Mucosa of descending colon (tissue), 3 donors: ENCODE measurements at regions not wholly inside any gene's neighbourhood (a gene's known extent, or its start where the extent isn't known, plus 50 kb on each side); places are given as distances from the start of the nearest gene placed in this dataset.

Experiments used
- ATAC-seq: fragments of 200-7000 bp; cut with Tn5 transposase; one replicate; pipeline ENCODE4 v1.9.1; 2020; ENCODE audit warnings: mild to moderate bottlenecking, moderate library complexity
- DNase-seq, 3 donors: peaks; one replicate each; pipeline ENCODE4 v3.0.0-alpha.2; 2020
- H3K36me3 ChIP-seq: fragments of 200-600 bp; one replicate; pipeline ENCODE4 v1.8.0; 2021; ENCODE audit warnings: low read depth, mild to moderate bottlenecking
- H3K4me1 ChIP-seq: fragments of 200-600 bp; one replicate; pipeline ENCODE4 v1.8.0; 2021; ENCODE audit warnings: low read depth, mild to moderate bottlenecking
- H3K4me3 ChIP-seq: fragments of 200-600 bp; one replicate; pipeline ENCODE4 v1.8.0; 2021; ENCODE audit warnings: mild to moderate bottlenecking
- H3K9me3 ChIP-seq: fragments of 200-600 bp; one replicate; pipeline ENCODE4 v1.8.0; 2021; ENCODE audit warnings: mild to moderate bottlenecking
- intact Hi-C, 2 donors: fragments of 100-400 bp; cut with DNase I in 1 of 2; cut with micrococcal nuclease in 1 of 2; formaldehyde crosslinking; loops; one replicate each; pipeline versions ENCODE4 v1.11.0 to v1.11.1; 2022; cut with DNase I, micrococcal nuclease
- TF ChIP-seq, protein P1 (sequence below): fragments of 200-600 bp; IDR thresholded peaks from one replicate; pipeline ENCODE4 v1.8.0; 2022; ENCODE audit warnings: antibody characterized with exemption, mild to moderate bottlenecking
- donor health status: DM: no; HTN: no; CAD: no; lungs with moderate emphysema.
- donor health status: DM: no; HTN: no; CAD: no.
- donor health status: DM: no; HTN: yes; CAD: no.

DNA sequence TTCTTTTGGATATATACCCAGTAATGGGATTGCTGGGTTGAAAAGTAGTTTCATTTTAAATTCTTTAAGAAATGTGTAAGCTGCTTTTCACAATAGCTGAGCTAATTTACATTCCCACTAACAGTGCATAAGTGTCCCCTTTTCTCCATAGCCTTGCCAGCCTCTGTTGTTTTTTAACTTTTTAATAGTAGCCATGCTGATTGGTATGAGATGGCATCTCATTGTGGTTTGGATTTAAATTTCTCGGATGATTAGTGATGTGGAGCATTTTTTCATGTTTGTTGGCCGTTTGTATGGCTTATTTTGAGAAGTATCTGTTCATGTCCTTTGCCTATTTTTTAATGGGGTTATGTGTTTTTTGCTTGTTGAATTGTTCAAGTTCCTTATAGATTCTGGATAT lies 444.3 kb upstream of the ATP11B start:
- intact Hi-C loops, result no loop called here
- no peak for DNase-seq
- ATAC-seq, result no peak
- no peaks in the 10 kb centered on the region for H3K36me3 ChIP-seq
- H3K4me1 ChIP-seq, result no peaks in the 10 kb centered on the region
- H3K9me3 ChIP-seq, result no peaks in the 10 kb centered on the region
- TF ChIP-seq, protein P1, sequence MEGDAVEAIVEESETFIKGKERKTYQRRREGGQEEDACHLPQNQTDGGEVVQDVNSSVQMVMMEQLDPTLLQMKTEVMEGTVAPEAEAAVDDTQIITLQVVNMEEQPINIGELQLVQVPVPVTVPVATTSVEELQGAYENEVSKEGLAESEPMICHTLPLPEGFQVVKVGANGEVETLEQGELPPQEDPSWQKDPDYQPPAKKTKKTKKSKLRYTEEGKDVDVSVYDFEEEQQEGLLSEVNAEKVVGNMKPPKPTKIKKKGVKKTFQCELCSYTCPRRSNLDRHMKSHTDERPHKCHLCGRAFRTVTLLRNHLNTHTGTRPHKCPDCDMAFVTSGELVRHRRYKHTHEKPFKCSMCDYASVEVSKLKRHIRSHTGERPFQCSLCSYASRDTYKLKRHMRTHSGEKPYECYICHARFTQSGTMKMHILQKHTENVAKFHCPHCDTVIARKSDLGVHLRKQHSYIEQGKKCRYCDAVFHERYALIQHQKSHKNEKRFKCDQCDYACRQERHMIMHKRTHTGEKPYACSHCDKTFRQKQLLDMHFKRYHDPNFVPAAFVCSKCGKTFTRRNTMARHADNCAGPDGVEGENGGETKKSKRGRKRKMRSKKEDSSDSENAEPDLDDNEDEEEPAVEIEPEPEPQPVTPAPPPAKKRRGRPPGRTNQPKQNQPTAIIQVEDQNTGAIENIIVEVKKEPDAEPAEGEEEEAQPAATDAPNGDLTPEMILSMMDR, result no peak
- no peak overlapping the region for H3K4me3 ChIP-seq

DNA sequence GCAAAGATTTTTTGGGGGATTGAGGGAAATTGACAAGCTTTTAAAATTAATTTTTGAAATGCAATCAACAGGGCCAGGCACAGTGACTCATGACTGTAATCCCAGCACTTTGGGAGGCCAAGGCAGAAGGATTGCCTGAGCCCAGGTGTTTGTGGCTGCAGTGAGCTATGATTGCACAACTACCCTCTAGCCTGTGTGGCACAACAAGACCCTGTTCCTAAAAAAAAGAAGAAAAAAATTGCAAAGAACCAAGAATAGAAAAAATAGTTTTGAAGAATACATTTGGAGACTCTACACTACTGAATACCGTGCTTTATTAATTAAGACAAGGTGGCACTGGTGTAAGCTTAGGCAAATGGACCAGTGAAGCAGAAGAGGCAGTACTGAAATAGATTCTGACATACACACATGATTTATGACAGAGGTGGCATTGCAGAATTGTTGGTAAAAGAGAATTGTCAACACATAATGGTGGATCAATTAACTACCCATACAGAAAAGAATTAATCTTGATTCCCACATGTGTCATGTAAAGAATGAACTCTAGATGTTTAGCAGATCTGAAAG lies 443.3 kb upstream of the ATP11B start:
- no peaks in the 10 kb centered on the region for H3K9me3 ChIP-seq
- no peak overlapping the region for H3K4me3 ChIP-seq
- H3K36me3 ChIP-seq, result no peaks in the 10 kb centered on the region
- intact Hi-C loops, result no loop called here
- ATAC-seq, result no peak
- DNase-seq, result no peak
- H3K4me1 ChIP-seq, result no peaks in the 10 kb centered on the region
- TF ChIP-seq, protein P1, result no peak

DNA sequence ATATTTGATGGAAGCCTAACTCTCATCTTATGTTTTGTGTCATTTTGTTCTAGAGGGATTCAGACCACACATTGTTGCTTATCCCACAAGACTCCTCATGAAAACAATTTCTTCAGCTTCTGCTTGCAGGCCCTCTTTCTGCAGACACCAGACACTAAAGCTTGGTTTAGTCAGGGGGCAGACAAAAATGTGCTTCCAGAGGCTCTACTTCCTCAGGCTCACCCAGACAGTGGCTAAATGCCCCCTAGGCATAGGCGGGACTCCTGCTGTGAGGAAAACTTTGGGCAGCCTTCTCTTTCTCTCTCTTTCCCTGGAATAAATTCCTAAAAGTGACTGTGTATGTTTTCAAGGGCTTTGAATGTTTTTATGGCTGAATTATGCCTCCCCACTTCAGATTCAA lies 435.4 kb upstream of the ATP11B start:
- intact Hi-C loops, result no loop called here
- ATAC-seq (no peak), DNase-seq (no peak)
- Histone ChIP-seq H3K36me3 (no peaks in the 10 kb centered on the region), H3K4me3 (no peak overlapping the region), H3K9me3 (no peaks in the 10 kb centered on the region), H3K4me1 (no peaks in the 10 kb centered on the region)
- TF ChIP-seq, protein P1, result no peak

DNA sequence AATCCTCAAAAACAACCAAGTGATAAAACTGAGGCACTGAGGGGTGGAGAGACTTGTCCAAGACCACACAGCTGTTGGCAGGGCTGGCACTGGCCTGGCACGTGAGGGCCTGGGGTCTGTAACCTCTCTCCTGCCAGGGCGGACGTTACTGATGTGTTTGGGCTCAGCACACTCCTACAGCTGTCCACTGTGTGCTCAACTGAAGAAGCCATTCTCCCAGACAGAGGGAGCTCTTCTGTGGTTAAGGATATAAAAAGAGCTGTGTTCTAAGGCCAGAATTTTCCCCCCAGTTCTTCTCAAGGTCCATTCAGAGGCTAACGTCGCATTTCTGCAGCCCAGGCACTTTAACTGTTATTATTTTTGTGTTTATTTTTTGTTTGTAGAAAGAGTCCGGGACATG lies 429.0 kb upstream of the ATP11B start:
- intact Hi-C loops, result no loop called here
- H3K9me3 ChIP-seq, result no peaks in the 10 kb centered on the region
- ATAC-seq, result no peak

DNA sequence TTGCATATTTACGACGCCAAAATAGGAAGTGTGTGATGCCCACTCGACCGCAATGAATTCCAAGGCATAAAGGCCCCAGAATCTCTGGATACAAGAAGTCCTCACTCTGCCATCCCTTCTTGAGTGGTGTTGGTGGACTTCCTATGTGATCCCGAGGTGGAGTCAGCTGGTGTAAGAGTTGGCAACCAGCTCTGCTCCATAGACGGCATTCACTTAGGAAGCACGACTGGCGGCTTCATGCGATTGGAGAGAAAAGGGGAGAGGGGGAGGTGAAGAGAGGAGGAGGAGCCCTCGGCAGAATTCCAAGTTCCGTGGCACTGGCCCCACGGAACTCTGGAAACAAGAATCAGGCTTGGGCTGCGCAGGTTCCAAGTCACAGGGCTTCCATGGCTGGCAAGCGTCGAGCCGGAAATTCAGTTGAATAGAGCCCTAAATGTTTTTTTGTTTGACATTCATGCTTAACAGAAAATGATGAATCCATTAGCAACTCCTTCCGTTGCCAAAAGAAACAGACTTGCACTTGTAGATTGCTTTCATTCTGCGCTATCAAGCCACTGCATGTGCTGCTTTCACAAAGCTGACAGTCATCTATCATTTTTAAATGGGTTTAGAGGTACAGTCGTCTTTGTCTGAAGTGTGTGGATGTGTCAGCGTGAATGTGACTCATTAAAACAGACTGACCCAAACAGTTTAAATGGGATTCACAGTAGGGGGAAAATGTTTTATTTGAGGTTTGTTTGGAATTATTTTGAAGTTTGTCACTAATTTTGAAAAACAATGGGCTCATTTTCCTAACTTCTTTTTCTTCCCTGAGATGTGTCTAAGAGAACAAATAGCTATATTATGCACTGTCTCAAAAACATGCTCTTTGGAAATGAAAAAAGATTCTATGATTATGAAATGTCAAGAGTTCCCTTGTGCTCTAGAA lies 428.3 kb upstream of the ATP11B start:
- no peaks in the 10 kb centered on the region for H3K36me3 ChIP-seq
- ATAC-seq, result peak; percentile 21
- no peak overlapping the region for H3K4me3 ChIP-seq
- intact Hi-C loops, result no loop called here
- H3K9me3 ChIP-seq, result no peaks in the 10 kb centered on the region
- peak in 1 of 3 donors; percentile 1 for DNase-seq
- H3K4me1 ChIP-seq, result no peaks in the 10 kb centered on the region
- TF ChIP-seq, protein P1, result no peak

More for the DNA sequence above, 429.0 kb upstream of the ATP11B start:
- DNase-seq, result peak in 1 of 3 donors; percentile 1
- Histone ChIP-seq H3K4me1 (no peaks in the 10 kb centered on the region), H3K36me3 (no peaks in the 10 kb centered on the region), H3K4me3 (no peak overlapping the region)
- TF ChIP-seq, protein P1, result no peak
